GM23338 (cell line): ENCODE measurements at regions not wholly inside any gene's neighbourhood (a gene's known extent, or its start where the extent isn't known, plus 50 kb on each side); places are given as distances from the start of the nearest gene placed in this dataset.

ENCODE experiments used
- ATAC-seq: fragments of 200-7000 bp; cut with Tn5 transposase; 3 replicates; pipeline ENCODE4 v1.9.1; 2020
- DNase-seq: peaks from one replicate; pipeline ENCODE4 v3.0.0-alpha.2; 2015; ENCODE audit warnings: low spot score
- H2AFZ ChIP-seq: fragments of 200-600 bp; sonication (generic); 2 replicates; pipeline ENCODE4 v1.8.0; 2016; ENCODE audit warnings: antibody characterized with exemption, mild to moderate bottlenecking, moderate library complexity
- H3F3A ChIP-seq: fragments of 200-600 bp; sonication (generic); replicated peaks from 2 replicates; pipeline ENCODE4 v1.8.0; 2017; ENCODE audit warnings: antibody characterized with exemption, mixed run types, low read depth
- H3K27ac ChIP-seq: fragments of 200-600 bp; sonication (generic); 2 replicates; pipeline ENCODE4 v1.6.1; 2016; ENCODE audit warnings: low read depth
- H3K27me3 ChIP-seq: fragments of 200-600 bp; sonication (generic); 2 replicates; pipeline ENCODE4 v1.8.0; 2016; ENCODE audit warnings: mild to moderate bottlenecking, mixed run types, moderate library complexity; ENCODE audit not compliant: insufficient read depth
- H3K36me3 ChIP-seq: fragments of 200-600 bp; sonication (generic); 2 replicates; pipeline ENCODE4 v1.8.0; 2016; ENCODE audit warnings: mild to moderate bottlenecking; ENCODE audit not compliant: insufficient read depth
- H3K4me1 ChIP-seq: fragments of 200-600 bp; sonication (generic); 2 replicates; pipeline ENCODE4 v1.8.0; 2016; ENCODE audit warnings: mild to moderate bottlenecking, moderate library complexity; ENCODE audit not compliant: insufficient read depth
- H3K4me2 ChIP-seq: fragments of 200-600 bp; sonication (generic); 2 replicates; pipeline ENCODE4 v1.7.1; 2017; ENCODE audit warnings: mixed run types
- H3K4me3 ChIP-seq: fragments of 200-600 bp; sonication (generic); 2 replicates; pipeline ENCODE4 v1.6.1; 2016; ENCODE audit warnings: mixed run types
- H3K79me2 ChIP-seq: fragments of 200-600 bp; sonication (generic); replicated peaks from 2 replicates; pipeline ENCODE4 v1.8.0; 2017; ENCODE audit warnings: mild to moderate bottlenecking; ENCODE audit not compliant: insufficient read depth
- H3K9me2 ChIP-seq: fragments of 200-600 bp; sonication (generic); 2 replicates; pipeline ENCODE4 v1.8.0; 2017; ENCODE audit not compliant: insufficient read depth
- H4K20me1 ChIP-seq: fragments of 200-600 bp; sonication (generic); replicated peaks from 2 replicates; pipeline ENCODE4 v1.8.0; 2017; ENCODE audit warnings: mild to moderate bottlenecking; ENCODE audit not compliant: insufficient read depth
- H3K27ac Mint-ChIP-seq: 2 replicates; pipeline ENCODE4 v1.8.0; 2020; ENCODE audit warnings: inconsistent platforms, mild to moderate bottlenecking, moderate library complexity, mixed read lengths
- H3K27me3 Mint-ChIP-seq: 3 replicates; pipeline ENCODE4 v1.8.0; 2022; ENCODE audit warnings: low read depth, mild to moderate bottlenecking, moderate library complexity, mixed read lengths, inconsistent platforms; ENCODE audit not compliant: insufficient read depth, poor library complexity
- H3K36me3 Mint-ChIP-seq: 3 replicates; pipeline ENCODE4 v1.8.0; 2021; ENCODE audit warnings: low read depth, mild to moderate bottlenecking, inconsistent platforms, moderate library complexity, mixed read lengths
- H3K4me1 Mint-ChIP-seq: 3 replicates; pipeline ENCODE4 v1.8.0; 2020; ENCODE audit warnings: mild to moderate bottlenecking, inconsistent platforms, mixed read lengths
- H3K4me3 Mint-ChIP-seq: 3 replicates; pipeline ENCODE4 v1.8.0; 2021; ENCODE audit warnings: moderate library complexity, mild to moderate bottlenecking, inconsistent platforms, mixed read lengths
- H3K9me3 Mint-ChIP-seq: 3 replicates; pipeline ENCODE4 v1.8.0; 2020; ENCODE audit warnings: moderate library complexity, mild to moderate bottlenecking, inconsistent platforms, mixed read lengths
- CREB1 ChIP-seq: fragments of 250-450 bp; sonication (Bioruptor Pico); IDR thresholded peaks from 2 replicates; pipeline ENCODE4 v1.5.0; 2020; ENCODE audit warnings: low read depth, mild to moderate bottlenecking, moderate library complexity
- EZH2 ChIP-seq: fragments of 200-600 bp; sonication (generic); IDR thresholded peaks from one replicate; pipeline ENCODE4 v1.8.0; 2017; ENCODE audit warnings: antibody characterized with exemption, mild to moderate bottlenecking, low read depth; ENCODE audit not compliant: unreplicated experiment
- EZH2phosphoT487 ChIP-seq: fragments of 200-600 bp; sonication (generic); IDR thresholded peaks from one replicate; pipeline ENCODE4 v1.8.1; 2018; ENCODE audit warnings: antibody characterized with exemption; ENCODE audit not compliant: unreplicated experiment
- JUNB ChIP-seq: IDR thresholded peaks from one replicate; pipeline ENCODE4 v1.6.1; 2016; ENCODE audit warnings: antibody characterized with exemption; ENCODE audit not compliant: unreplicated experiment
- NANOG ChIP-seq: IDR thresholded peaks from 2 replicates; pipeline ENCODE4 v1.6.1; 2016; ENCODE audit warnings: antibody characterized with exemption, borderline replicate concordance
- POLR2AphosphoS5 ChIP-seq: IDR thresholded peaks from 2 replicates; pipeline ENCODE4 v1.6.1; 2016; ENCODE audit warnings: antibody characterized with exemption, low read depth
- STAT1 ChIP-seq: IDR thresholded peaks from one replicate; pipeline ENCODE4 v1.6.1; 2016; ENCODE audit warnings: antibody characterized with exemption; ENCODE audit not compliant: unreplicated experiment
- ZNF114 ChIP-seq: fragments of 250-450 bp; sonication (Bioruptor Pico); IDR thresholded peaks from 2 replicates; pipeline ENCODE4 v1.5.0; 2020; ENCODE audit warnings: mild to moderate bottlenecking, moderate library complexity
- ZNF331 ChIP-seq: fragments of 250-450 bp; sonication (Bioruptor Pico); IDR thresholded peaks from 2 replicates; pipeline ENCODE4 v1.5.0; 2020; ENCODE audit warnings: low read depth, mild to moderate bottlenecking, moderate library complexity
- TF ChIP-seq, protein P1 (sequence below): IDR thresholded peaks from one replicate; pipeline ENCODE4 v1.6.1; 2018; ENCODE audit warnings: antibody characterized with exemption; ENCODE audit not compliant: unreplicated experiment
- TF ChIP-seq, protein P2 (sequence below), 2 experiments: fragments of 200-600 bp in 1 of 2; sonication (generic) in 1 of 2; conservative IDR thresholded peaks; 2 replicates each; pipeline versions ENCODE4 v1.5.1 to v1.6.1; 2016 to 2017; ENCODE audit warnings: antibody characterized with exemption in 2 of 2, low read depth in 2 of 2, mild to moderate bottlenecking in 2 of 2, moderate library complexity in 1 of 2
- TF ChIP-seq, protein P3 (sequence below): IDR thresholded peaks from 2 replicates; pipeline ENCODE4 v1.6.1; 2016; ENCODE audit warnings: antibody characterized with exemption
- TF ChIP-seq, protein P4 (sequence below): fragments of 250-450 bp; sonication (Bioruptor Pico); IDR thresholded peaks from 2 replicates; pipeline ENCODE4 v1.5.0; 2020; ENCODE audit warnings: mild to moderate bottlenecking, moderate library complexity

DNA sequence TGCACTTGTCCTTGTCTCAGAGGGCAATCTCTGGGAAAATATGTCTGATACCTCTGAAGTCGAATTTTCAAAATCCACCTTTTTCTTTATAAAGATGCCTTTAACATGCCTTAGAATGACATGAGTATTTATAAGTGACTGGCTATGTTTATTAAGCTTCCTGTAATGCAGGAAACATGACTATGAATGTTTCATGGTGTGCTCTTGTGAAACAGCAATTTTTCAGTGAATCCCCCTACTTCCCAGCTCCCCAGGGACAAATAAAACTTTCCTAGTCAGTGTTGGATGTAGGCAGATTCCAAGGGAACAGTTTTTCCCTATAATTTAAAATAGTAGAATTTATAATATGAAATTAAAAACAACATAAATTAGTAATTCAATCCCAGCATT is 437.0 kb downstream of the LMO4 start (continued):
- TF ChIP-seq, protein P1, sequence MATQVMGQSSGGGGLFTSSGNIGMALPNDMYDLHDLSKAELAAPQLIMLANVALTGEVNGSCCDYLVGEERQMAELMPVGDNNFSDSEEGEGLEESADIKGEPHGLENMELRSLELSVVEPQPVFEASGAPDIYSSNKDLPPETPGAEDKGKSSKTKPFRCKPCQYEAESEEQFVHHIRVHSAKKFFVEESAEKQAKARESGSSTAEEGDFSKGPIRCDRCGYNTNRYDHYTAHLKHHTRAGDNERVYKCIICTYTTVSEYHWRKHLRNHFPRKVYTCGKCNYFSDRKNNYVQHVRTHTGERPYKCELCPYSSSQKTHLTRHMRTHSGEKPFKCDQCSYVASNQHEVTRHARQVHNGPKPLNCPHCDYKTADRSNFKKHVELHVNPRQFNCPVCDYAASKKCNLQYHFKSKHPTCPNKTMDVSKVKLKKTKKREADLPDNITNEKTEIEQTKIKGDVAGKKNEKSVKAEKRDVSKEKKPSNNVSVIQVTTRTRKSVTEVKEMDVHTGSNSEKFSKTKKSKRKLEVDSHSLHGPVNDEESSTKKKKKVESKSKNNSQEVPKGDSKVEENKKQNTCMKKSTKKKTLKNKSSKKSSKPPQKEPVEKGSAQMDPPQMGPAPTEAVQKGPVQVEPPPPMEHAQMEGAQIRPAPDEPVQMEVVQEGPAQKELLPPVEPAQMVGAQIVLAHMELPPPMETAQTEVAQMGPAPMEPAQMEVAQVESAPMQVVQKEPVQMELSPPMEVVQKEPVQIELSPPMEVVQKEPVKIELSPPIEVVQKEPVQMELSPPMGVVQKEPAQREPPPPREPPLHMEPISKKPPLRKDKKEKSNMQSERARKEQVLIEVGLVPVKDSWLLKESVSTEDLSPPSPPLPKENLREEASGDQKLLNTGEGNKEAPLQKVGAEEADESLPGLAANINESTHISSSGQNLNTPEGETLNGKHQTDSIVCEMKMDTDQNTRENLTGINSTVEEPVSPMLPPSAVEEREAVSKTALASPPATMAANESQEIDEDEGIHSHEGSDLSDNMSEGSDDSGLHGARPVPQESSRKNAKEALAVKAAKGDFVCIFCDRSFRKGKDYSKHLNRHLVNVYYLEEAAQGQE, result no peak
- TF ChIP-seq EZH2 (no peak), ZNF331 (no peak)

DNA sequence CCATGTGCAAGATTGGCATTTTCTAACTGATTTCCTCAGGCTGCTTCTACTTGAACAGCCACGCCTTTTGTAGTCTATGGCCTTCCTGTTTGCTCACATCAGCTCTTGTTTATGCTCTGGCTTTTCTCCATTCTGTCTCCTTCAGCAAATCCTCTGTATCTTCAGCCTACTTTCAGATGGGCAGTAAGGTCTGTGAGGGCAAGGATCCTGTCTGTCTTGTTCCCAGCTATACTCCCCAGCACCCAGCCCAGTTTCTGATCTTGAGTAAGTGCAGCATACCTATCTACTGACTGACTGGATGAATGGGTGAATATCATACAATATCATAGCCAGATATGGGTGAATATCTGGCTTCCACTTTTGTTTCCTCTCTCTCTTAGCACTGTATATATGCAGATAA is 438.1 kb downstream of the LMO4 start:
- Histone ChIP-seq H3K4me2 (no peak overlapping the region), H3K79me2 (no peaks in the 10 kb centered on the region), H3F3A (no peaks in the 10 kb centered on the region), H2AFZ (0 out of 2 replicates have a peak overlapping the region, but pooled peaks have one; percentile 75), H3K27ac (no peak overlapping the region), H3K36me3 (no peaks in the 10 kb centered on the region), H3K9me2 (no peaks in the 10 kb centered on the region), H3K27me3 (no peaks in the 10 kb centered on the region), H4K20me1 (no peaks in the 10 kb centered on the region), H3K4me1 (no peaks in the 10 kb centered on the region), H3K4me3 (no peak overlapping the region)
- ATAC-seq, result no peak
- peaks cover 4% of the 10 kb centered on the region; the same call in 2 of the 3 replicates for H3K4me1 Mint-ChIP-seq
- peaks cover 3% of the 10 kb centered on the region; the same call in 1 of the 3 replicates for H3K9me3 Mint-ChIP-seq
- no peak overlapping the region for H3K4me3 Mint-ChIP-seq
- H3K27ac Mint-ChIP-seq, result no peak overlapping the region
- no peaks in the 10 kb centered on the region for H3K27me3 Mint-ChIP-seq
- DNase-seq, result no peak
- no peaks in the 10 kb centered on the region for H3K36me3 Mint-ChIP-seq
- no peak for TF ChIP-seq EZH2phosphoT487
- TF ChIP-seq, protein P2, sequence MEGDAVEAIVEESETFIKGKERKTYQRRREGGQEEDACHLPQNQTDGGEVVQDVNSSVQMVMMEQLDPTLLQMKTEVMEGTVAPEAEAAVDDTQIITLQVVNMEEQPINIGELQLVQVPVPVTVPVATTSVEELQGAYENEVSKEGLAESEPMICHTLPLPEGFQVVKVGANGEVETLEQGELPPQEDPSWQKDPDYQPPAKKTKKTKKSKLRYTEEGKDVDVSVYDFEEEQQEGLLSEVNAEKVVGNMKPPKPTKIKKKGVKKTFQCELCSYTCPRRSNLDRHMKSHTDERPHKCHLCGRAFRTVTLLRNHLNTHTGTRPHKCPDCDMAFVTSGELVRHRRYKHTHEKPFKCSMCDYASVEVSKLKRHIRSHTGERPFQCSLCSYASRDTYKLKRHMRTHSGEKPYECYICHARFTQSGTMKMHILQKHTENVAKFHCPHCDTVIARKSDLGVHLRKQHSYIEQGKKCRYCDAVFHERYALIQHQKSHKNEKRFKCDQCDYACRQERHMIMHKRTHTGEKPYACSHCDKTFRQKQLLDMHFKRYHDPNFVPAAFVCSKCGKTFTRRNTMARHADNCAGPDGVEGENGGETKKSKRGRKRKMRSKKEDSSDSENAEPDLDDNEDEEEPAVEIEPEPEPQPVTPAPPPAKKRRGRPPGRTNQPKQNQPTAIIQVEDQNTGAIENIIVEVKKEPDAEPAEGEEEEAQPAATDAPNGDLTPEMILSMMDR (conservative IDR thresholded peaks at IDR 0.05; ENCODE audit: low read depth in 2 of 2), result no peak
- no peak for TF ChIP-seq ZNF114 (CRISPR knock-in tag)
- TF ChIP-seq STAT1, result no peak
- TF ChIP-seq JUNB, result no peak
- TF ChIP-seq EZH2, result no peak
- TF ChIP-seq ZNF331, result no peak
- TF ChIP-seq CREB1 (CRISPR knock-in tag), result no peak
- TF ChIP-seq, protein P3, sequence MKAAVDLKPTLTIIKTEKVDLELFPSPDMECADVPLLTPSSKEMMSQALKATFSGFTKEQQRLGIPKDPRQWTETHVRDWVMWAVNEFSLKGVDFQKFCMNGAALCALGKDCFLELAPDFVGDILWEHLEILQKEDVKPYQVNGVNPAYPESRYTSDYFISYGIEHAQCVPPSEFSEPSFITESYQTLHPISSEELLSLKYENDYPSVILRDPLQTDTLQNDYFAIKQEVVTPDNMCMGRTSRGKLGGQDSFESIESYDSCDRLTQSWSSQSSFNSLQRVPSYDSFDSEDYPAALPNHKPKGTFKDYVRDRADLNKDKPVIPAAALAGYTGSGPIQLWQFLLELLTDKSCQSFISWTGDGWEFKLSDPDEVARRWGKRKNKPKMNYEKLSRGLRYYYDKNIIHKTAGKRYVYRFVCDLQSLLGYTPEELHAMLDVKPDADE, result no peak
- TF ChIP-seq NANOG, result no peak
- TF ChIP-seq, protein P4, sequence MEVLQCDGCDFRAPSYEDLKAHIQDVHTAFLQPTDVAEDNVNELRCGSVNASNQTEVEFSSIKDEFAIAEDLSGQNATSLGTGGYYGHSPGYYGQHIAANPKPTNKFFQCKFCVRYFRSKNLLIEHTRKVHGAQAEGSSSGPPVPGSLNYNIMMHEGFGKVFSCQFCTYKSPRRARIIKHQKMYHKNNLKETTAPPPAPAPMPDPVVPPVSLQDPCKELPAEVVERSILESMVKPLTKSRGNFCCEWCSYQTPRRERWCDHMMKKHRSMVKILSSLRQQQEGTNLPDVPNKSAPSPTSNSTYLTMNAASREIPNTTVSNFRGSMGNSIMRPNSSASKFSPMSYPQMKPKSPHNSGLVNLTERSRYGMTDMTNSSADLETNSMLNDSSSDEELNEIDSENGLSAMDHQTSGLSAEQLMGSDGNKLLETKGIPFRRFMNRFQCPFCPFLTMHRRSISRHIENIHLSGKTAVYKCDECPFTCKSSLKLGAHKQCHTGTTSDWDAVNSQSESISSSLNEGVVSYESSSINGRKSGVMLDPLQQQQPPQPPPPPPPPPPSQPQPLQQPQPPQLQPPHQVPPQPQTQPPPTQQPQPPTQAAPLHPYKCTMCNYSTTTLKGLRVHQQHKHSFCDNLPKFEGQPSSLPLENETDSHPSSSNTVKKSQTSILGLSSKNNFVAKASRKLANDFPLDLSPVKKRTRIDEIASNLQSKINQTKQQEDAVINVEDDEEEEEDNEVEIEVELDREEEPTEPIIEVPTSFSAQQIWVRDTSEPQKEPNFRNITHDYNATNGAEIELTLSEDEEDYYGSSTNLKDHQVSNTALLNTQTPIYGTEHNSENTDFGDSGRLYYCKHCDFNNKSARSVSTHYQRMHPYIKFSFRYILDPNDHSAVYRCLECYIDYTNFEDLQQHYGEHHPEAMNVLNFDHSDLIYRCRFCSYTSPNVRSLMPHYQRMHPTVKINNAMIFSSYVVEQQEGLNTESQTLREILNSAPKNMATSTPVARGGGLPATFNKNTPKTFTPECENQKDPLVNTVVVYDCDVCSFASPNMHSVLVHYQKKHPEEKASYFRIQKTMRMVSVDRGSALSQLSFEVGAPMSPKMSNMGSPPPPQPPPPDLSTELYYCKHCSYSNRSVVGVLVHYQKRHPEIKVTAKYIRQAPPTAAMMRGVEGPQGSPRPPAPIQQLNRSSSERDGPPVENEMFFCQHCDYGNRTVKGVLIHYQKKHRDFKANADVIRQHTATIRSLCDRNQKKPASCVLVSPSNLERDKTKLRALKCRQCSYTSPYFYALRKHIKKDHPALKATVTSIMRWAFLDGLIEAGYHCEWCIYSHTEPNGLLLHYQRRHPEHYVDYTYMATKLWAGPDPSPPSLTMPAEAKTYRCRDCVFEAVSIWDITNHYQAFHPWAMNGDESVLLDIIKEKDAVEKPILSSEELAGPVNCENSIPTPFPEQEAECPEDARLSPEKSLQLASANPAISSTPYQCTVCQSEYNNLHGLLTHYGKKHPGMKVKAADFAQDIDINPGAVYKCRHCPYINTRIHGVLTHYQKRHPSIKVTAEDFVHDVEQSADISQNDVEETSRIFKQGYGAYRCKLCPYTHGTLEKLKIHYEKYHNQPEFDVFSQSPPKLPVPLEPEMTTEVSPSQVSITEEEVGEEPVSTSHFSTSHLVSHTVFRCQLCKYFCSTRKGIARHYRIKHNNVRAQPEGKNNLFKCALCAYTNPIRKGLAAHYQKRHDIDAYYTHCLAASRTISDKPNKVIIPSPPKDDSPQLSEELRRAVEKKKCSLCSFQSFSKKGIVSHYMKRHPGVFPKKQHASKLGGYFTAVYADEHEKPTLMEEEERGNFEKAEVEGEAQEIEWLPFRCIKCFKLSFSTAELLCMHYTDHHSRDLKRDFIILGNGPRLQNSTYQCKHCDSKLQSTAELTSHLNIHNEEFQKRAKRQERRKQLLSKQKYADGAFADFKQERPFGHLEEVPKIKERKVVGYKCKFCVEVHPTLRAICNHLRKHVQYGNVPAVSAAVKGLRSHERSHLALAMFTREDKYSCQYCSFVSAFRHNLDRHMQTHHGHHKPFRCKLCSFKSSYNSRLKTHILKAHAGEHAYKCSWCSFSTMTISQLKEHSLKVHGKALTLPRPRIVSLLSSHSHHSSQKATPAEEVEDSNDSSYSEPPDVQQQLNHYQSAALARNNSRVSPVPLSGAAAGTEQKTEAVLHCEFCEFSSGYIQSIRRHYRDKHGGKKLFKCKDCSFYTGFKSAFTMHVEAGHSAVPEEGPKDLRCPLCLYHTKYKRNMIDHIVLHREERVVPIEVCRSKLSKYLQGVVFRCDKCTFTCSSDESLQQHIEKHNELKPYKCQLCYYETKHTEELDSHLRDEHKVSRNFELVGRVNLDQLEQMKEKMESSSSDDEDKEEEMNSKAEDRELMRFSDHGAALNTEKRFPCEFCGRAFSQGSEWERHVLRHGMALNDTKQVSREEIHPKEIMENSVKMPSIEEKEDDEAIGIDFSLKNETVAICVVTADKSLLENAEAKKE, result no peak
- no peak for TF ChIP-seq POLR2AphosphoS5
